PC-9 (cell line): ENCODE measurements at regions not wholly inside any gene's neighbourhood (a gene's known extent, or its start where the extent isn't known, plus 50 kb on each side); places are given as distances from the start of the nearest gene placed in this dataset.

Experiments
- BruUV-seq: library from RNA; stranded (reverse); fragments of 400-500 nt; replicated peaks from 2 replicates; lab custom pipeline; 2021; lab: Mats Ljungman, UMichigan
- CTCF ChIA-PET: fragments of 300-600 bp; sonication (Branson Sonifier 250); formaldehyde crosslinking; loops from one replicate; lab custom pipeline; 2022; ENCODE audit warnings: antibody characterized with exemption; lab: Charles Lee
- POLR2A ChIA-PET: fragments of 300-600 bp; sonication (Branson Sonifier 250); formaldehyde crosslinking; loops from one replicate; lab custom pipeline; 2022; ENCODE audit warnings: antibody characterized with exemption; ENCODE audit not compliant: unreplicated experiment; lab: Charles Lee
- DNase-seq, 2 experiments: peaks; one replicate each; pipeline versions ENCODE4 v3.0.0 to v3.0.0-alpha.2; 2015 to 2022; ENCODE audit warnings: mixed read lengths in 1 of 2
- H2AFZ ChIP-seq: fragments of 200-600 bp; sonication (generic); 2 replicates; pipeline ENCODE4 v1.8.1; 2017; ENCODE audit warnings: antibody characterized with exemption
- H3F3A ChIP-seq: fragments of 200-600 bp; sonication (generic); 2 replicates; pipeline ENCODE4 v1.8.1; 2017; ENCODE audit warnings: antibody characterized with exemption, mild to moderate bottlenecking, low read depth; ENCODE audit not compliant: insufficient read depth
- H3K27ac ChIP-seq: fragments of 200-600 bp; sonication (generic); 2 replicates; pipeline ENCODE4 v1.6.1; 2016; ENCODE audit warnings: mixed run types
- H3K27me3 ChIP-seq: fragments of 200-600 bp; sonication (generic); 2 replicates; pipeline ENCODE4 v1.6.1; 2016; ENCODE audit warnings: low read depth, mixed run types; ENCODE audit not compliant: insufficient read depth
- H3K36me3 ChIP-seq: fragments of 200-600 bp; sonication (generic); 2 replicates; pipeline ENCODE4 v1.6.1; 2016; ENCODE audit warnings: low read depth, mixed run types
- H3K4me1 ChIP-seq: fragments of 200-600 bp; sonication (generic); replicated peaks from 2 replicates; pipeline ENCODE4 v1.6.1; 2016; ENCODE audit warnings: mixed run types; ENCODE audit not compliant: insufficient read depth
- H3K4me2 ChIP-seq: fragments of 200-600 bp; sonication (generic); 2 replicates; pipeline ENCODE4 v1.6.1; 2017; ENCODE audit warnings: mixed run types
- H3K4me3 ChIP-seq: fragments of 200-600 bp; sonication (generic); 2 replicates; pipeline ENCODE4 v1.6.1; 2016; ENCODE audit warnings: mixed run types
- H3K79me2 ChIP-seq: fragments of 200-600 bp; sonication (generic); 2 replicates; pipeline ENCODE4 v1.6.1; 2017; ENCODE audit warnings: low read depth, mixed run types
- H3K9me2 ChIP-seq: fragments of 200-600 bp; sonication (generic); 2 replicates; pipeline ENCODE4 v1.8.1; 2017; ENCODE audit warnings: mild to moderate bottlenecking; ENCODE audit not compliant: insufficient read depth
- H3K9me3 ChIP-seq: fragments of 200-600 bp; sonication (generic); 2 replicates; pipeline ENCODE4 v1.8.1; 2016; ENCODE audit warnings: low read depth; ENCODE audit not compliant: insufficient read depth
- H4K20me1 ChIP-seq: fragments of 200-600 bp; sonication (generic); 2 replicates; pipeline ENCODE4 v1.8.1; 2017; ENCODE audit not compliant: insufficient read depth
- CTCF ChIP-seq: fragments of 200-600 bp; sonication (generic); conservative IDR thresholded peaks from 2 replicates; pipeline ENCODE4 v1.6.1; 2017; ENCODE audit warnings: mixed run types, antibody characterized with exemption, mild to moderate bottlenecking, moderate library complexity
- EZH2 ChIP-seq: fragments of 200-600 bp; sonication (generic); IDR thresholded peaks from 2 replicates; pipeline ENCODE4 v1.8.0; 2017; ENCODE audit warnings: antibody characterized with exemption, low read depth
- intact Hi-C: fragments of 100-400 bp; cut with micrococcal nuclease; formaldehyde crosslinking; loops from one replicate; pipeline ENCODE4 v1.10.0; 2022; ENCODE audit not compliant: unreplicated experiment

GRCh38 chr2:119104414-119104813, 54.1 kb downstream of the C1QL2 start:
- H4K20me1 ChIP-seq = no peaks in the 10 kb centered on the region
- POLR2A ChIA-PET = no interaction called here
- intact Hi-C loops = no loop called here
- H3K9me2 ChIP-seq = no peaks in the 10 kb centered on the region
- no peak for DNase-seq
- no peak overlapping the region for H3K4me2 ChIP-seq
- H3K27ac ChIP-seq = no peak overlapping the region
- no peaks in the 10 kb centered on the region for H3K36me3 ChIP-seq
- H2AFZ ChIP-seq = no peak overlapping the region
- no peaks in the 10 kb centered on the region for H3F3A ChIP-seq
- no peak overlapping the region for H3K4me3 ChIP-seq
- H3K79me2 ChIP-seq = no peaks in the 10 kb centered on the region
- H3K27me3 ChIP-seq = no peaks in the 10 kb centered on the region
- peaks cover 22% of the 10 kb centered on the region for H3K9me3 ChIP-seq
- no TSS peak for BruUV-seq
- CTCF ChIA-PET = no interaction called here
- no peak; the same call in 1 of the 2 replicates for TF ChIP-seq CTCF
- TF ChIP-seq EZH2 = no peak
- H3K4me1 ChIP-seq = no peaks in the 10 kb centered on the region

- no peaks in the 10 kb centered on the region for H3K4me1 ChIP-seq
- H3F3A ChIP-seq = no peaks in the 10 kb centered on the region
- ChIA-PET POLR2A (no interaction called here), CTCF (no interaction called here)
- no peak for DNase-seq
- H3K27ac ChIP-seq = no peak overlapping the region
- H2AFZ ChIP-seq = no peak overlapping the region
- peaks cover 15% of the 10 kb centered on the region for H3K9me3 ChIP-seq
- H3K79me2 ChIP-seq = no peaks in the 10 kb centered on the region
- no TSS peak for BruUV-seq
- no peak overlapping the region for H3K4me2 ChIP-seq
- H4K20me1 ChIP-seq = no peaks in the 10 kb centered on the region
- no peak for TF ChIP-seq EZH2
- TF ChIP-seq CTCF = no peak
- H3K27me3 ChIP-seq = 0 out of 2 replicates have a peak, but pooled peaks cover 2% of the 10 kb centered on the region
- H3K36me3 ChIP-seq = no peaks in the 10 kb centered on the region
- intact Hi-C loops = no loop called here
- H3K4me3 ChIP-seq = no peak overlapping the region
- H3K9me2 ChIP-seq = no peaks in the 10 kb centered on the region
These were observed 55.6 kb downstream of the C1QL2 start for GRCh38 chr2:119102964-119103363.

- no TSS peak for BruUV-seq
- no peaks in the 10 kb centered on the region for H3K79me2 ChIP-seq
- H3K9me2 ChIP-seq = no peaks in the 10 kb centered on the region; the same call in 1 of the 2 replicates
- ChIA-PET CTCF (no interaction called here), POLR2A (no interaction called here)
- no peaks in the 10 kb centered on the region for H3K9me3 ChIP-seq
- H3K27me3 ChIP-seq = no peaks in the 10 kb centered on the region
- no peaks in the 10 kb centered on the region for H3F3A ChIP-seq
- 0 out of 2 replicates have a peak, but pooled peaks cover 5% of the 10 kb centered on the region for H3K4me1 ChIP-seq
- no peak overlapping the region for H3K27ac ChIP-seq
- TF ChIP-seq EZH2 (no peak), CTCF (no peak)
- H3K36me3 ChIP-seq = no peaks in the 10 kb centered on the region
- DNase-seq = no peak
- no peaks in the 10 kb centered on the region for H4K20me1 ChIP-seq
- intact Hi-C loops = no loop called here
- no peak overlapping the region for H2AFZ ChIP-seq
- no peak overlapping the region for H3K4me2 ChIP-seq
- no peak overlapping the region for H3K4me3 ChIP-seq
These were observed 70.1 kb downstream of the C1QL2 start for GRCh38 chr2:119088416-119088815.
